HL-60 (cell line): ENCODE measurements at regions not wholly inside any gene's neighbourhood (a gene's known extent, or its start where the extent isn't known, plus 50 kb on each side); places are given as distances from the start of the nearest gene placed in this dataset.

Source experiments
- CTCF ChIP-seq: IDR thresholded peaks from one replicate; pipeline ENCODE4 v1.5.1; 2011; ENCODE audit warnings: low read length, control low read depth, inconsistent platforms; ENCODE audit not compliant: insufficient read depth
- POLR2AphosphoS5 ChIP-seq: IDR thresholded peaks from 2 replicates; pipeline ENCODE4 v1.6.1; 2012; ENCODE audit warnings: low read depth

- TF ChIP-seq CTCF (no peak), POLR2AphosphoS5 (no peak)
Observed at GRCh38 chr1:73180397-73181189, 898.3 kb upstream of the NEGR1 start.
